ENCODE measurements at regions not wholly inside any gene's neighbourhood (a gene's known extent, or its start where the extent isn't known, plus 50 kb on each side); places are given as distances from the start of the nearest gene placed in this dataset.

DNA sequence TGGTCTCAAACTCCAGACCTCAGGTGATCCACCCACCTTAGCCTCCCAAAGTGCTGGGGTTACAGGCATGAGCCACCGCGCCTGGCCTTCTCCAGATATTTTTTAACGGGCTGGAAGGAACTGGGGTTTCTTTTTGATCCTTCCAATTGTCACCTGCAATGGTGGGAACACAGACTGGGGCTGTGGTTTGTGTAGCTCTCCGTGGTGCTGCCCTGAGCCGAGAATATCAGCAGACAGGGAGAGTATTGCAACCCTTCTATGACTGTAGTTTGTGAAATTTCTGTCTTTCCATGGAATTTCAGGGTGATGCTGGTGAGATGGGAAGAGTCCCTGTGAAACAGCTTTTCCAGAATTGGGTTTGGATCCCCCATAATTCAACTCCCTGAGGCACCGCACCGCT, 263.5 kb downstream of the ENGASE start:
- DNase-seq, result no peak

DNA sequence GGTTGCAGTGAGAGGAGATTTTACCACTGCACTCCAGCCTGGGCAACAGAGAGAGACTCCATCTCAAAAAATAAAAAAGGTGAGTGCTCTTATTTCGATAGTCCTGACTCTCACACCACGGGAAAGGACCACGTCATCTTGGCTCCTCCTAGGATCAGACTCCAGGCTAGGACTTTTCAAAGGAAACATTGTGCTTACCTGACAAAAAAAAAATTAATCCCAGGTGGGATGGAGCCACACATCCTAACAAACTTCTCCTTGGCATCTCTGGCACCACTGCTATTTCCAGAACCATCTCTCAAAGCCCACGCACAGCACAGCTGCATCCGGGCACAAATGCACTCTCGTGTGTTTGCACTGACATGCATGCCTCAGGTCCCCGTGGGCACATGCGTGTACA, 262.4 kb downstream of the ENGASE start:
- DNase-seq, result no peak

DNA sequence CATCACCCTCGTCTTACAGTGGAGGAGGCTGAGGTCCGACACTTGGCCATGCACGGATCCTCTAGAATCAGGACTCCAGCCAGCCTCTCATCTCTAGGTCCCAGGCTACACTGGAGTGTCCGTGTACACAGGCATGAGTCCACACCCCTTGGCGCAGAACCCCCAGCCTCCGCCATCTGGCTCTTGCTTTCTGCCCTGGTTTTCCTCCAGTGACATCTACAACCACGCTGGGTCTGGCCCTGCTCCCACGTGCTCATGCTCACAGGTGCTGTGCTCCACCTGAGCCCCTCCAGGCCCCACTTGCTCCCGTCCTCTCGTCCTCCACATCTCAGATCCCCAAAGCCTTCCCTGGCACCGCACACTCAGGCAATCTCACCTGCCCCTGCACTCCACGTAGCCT, 260.8 kb downstream of the ENGASE start:
- no peak for DNase-seq

DNA sequence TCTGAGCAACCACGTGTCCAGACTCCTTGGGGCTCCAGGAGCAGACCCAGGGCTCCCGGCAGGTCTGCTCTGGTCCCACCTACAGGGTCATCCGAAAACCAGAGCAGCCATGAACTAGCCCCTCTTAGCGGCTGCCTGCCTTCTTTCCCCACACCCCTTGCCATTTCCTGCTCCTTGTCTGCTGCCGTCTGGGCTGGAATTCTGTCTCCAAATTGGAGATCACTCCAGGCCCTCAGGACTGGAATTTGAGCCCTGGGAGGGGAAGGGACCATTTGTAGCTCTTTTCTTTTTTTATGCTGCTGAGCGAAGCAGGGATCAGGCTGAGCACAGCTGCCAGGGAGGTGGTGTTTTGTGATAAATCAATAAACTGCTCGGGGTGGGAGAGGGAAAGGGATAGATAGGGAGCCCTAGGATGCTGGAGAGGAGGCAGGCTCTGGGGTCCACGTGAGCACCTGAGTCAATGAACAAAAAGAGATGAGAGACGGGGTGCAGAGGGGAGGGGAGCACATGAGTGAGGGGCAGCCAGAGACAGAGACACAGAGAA, 257.5 kb downstream of the ENGASE start:
- no peak for DNase-seq

DNA sequence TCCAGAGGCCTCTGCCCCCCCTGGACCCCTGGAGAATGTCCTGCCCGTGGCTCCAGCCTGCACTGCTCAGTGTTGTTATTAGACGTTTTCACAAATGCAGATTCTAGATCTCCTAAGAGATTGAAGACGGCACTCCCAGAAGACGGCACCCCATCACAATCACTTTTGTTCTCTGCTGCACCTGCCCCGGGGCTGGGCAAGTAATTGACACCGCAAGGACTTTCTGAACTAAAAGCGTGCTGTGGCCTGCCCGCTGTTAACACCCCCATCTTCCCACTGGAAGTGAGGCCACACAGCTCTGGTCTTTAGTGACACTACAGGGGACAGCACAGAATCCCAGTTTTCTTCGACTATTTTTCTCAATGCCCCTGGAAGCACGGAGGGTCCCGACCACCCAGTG, 256.9 kb downstream of the ENGASE start:
- DNase-seq, result no peak

DNA sequence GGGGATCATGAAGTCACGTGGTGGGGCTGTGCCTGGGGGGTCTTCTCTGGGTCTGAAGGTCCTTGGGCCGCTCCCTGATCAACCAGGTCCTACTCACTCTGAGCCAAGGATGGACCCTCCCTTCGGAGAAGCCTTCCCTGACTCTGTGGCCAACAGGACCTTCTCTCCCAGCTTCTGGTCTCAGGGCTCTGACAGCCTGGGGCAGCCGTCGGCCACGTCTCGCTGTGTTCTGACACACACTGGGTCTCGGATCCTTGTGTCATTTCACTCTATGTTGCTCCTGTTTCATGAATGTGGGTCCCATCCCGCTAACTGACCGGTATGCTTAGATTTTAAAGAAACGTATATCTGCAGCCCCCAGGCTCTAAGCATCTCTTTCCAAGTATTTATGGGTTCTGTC, 256.1 kb downstream of the ENGASE start:
- no peak for DNase-seq

DNA sequence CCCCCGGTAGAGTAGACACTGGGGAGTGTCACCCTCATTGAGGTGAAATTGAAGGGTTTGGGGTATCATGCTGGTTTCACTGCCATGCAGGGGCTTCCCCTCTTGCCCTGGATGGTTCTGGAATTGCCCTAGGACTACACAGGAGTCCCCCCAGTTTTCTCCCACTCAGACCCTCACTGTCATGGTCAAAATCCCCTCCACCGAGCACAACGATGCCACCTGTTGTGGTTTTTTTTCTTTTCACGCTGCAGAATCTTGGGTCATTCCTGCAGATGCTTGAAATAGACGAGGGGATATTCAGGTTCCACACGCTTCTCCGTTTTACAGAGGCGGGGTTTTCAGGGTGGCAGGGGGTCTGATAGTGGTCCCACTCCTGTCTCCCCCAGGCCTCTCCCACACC, 255.6 kb downstream of the ENGASE start:
- DNase-seq, result no peak

DNA sequence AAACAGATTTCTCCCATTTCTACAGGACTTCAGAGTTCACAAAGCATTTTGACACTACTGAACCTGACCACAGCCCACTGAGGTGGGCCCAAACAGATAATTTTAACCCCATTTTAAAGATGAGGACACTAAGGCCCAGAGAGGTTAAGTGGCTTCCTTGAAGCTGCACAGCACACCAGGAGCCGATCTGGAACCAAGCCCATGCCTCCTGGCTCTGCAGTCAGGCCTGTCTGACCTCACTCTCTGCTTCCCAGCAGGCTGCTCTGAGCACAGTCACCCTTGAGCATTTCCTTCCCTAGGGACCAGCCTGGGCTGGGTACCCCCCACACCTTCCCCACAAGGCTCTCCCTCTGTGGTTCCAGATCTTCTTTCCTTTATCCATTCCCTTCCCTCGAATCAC, 252.2 kb downstream of the ENGASE start:
- no peak for DNase-seq

DNA sequence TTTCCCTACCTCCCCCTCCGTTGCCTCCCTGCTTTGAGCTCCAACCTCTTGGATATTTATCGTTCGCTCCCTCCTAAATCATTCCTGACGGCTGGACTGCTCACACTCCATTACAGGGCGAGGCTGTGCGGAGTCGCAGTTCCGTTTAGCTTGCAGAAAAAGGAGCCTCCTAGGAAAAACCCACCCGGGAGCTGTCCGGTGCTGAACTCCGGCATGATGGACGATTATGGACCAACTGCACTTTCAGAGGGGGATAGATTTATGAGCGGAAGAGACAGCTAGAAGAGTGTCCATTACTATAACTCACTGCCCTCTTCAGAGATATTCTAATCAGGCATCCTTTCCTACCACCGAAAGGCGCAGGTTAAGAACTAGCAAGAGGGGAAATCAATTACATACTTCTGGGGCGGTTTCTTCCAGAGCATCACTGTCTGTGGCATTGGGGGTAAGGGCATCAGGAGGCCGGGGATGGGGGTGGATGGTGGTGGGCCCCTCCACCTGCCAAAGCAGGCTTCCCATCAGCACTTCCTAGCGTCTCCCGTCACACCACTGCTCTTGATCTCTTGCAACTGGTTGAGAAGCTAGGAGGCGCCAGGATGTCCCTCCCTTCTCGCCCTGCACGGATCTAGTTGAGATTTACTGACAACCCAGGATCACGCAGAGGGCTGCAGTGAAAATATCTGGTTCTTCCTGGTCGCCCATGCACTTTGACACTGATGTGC, 251.2 kb downstream of the ENGASE start:
- no peak for DNase-seq

DNA sequence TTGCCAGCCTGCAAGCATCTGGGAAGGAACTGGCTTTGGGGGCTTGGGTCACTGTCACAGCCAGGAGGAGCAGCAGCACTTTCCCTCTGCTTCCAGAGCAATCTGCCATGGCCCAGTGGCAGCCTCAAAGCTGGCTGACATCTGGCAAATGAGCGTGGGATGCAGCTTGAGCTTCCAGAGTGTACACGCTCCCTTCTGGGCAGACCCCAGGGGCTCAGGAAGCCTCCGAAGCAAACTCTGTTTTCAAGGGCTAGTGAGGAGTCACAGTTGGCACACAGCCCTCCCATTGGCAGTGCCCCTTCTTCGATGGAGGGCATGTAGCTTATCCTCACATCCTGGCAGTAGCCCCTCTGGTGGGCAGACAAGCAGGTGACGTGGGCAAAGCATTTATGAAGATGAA, 249.6 kb downstream of the ENGASE start:
- no peak for DNase-seq

DNA sequence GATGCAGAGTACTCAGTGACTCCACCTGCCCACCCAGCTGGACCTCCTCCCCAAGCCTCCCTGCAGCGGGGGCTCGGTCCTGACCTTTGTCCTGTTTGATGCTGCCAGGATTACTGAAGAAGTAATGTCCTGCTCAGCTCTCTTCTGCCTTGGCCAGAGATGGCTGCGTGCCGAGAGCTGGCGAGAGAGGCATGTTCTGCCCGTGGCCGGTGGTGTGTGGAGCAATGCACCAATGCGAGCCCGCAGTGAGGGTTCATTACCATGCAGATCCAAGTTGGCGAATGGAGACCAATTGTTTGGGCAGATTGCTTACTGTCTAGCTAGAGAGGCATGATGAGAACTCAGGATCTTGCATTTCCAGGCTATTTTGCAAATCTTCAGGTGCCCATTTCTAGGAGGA, 248.9 kb downstream of the ENGASE start:
- DNase-seq, result no peak

DNA sequence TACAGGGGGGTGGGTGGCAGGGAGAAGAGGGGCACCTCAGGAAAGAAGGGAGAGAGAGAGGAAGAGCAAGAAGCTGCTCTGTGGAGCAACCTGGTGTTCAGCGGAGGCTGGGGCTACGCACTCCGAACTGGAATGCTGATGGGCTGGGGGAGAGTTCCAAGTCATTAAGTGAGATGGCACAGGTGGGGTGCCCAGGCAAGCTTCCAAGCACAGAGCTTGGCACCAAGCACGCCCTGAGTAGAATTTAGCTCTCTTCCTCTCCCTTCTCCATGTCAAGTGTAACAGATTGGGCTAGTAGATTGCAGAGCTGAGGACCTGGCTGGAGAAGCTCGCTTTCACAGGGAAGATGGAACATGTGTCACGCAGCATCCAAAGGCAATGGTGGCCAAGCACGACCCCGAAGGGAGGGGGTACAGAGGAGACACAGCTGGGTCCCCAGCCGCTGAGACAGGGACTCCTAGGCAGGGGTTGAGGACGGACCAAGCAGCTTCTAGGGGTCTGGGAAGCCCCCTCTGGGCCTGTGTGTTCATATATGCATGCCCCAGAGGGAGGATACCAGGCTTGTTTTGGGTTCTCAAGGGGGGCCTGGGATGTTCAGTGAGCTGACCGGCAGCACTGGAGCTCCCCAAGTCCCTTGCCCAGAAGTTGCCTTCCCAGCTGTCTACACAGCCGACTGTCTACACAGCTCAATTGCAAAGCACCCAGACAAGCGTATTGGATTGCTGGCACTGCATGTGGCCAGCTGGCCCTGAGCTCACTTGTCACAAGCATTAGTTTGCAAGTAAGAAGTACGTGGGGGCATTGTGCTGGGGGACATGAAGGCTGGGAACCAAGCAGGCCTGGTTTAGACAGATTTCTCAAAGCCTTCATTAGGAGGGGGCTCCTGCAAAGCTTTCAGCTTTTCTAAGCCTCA, 247.8 kb downstream of the ENGASE start:
- no peak for DNase-seq

DNA sequence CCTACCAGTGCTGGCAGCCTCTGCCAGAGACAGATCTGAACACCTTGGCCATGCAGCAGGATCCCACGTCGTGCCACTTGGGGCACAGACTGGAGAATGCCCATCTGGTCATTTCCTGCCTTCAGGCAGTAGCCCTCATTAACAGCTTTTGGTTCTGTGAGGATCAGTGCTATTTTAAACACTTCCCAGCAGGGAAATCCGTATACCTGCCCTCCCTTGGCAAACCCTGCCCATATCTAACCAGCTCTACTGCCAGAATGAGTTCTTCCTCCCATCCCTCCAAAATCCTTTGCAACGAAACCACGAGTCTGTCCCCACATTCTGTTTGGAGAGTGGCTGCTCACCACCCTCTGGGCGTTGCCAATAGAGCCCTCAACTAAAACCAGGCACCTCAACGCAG, 245.7 kb downstream of the ENGASE start:
- no peak for DNase-seq

DNA sequence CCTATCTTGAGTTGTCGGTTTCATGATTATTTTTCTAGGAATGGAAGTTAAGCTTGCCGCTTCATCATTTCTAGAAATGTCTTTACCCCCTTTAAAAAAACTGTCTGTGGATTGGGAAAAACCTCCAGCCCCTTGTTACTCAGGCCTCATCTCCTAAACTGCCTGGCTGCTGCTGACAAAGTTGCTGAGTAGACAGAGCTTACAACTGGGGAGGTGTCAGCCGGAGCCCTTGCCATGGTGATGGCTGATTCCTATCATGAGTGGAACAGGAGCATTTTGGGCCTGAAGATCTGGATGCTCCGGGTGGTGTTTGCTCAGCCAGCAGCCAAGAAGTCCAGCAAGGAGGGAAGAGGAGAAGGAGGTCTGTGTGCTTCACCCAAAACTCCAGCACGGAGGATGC, 243.3 kb downstream of the ENGASE start:
- DNase-seq, result no peak

DNA sequence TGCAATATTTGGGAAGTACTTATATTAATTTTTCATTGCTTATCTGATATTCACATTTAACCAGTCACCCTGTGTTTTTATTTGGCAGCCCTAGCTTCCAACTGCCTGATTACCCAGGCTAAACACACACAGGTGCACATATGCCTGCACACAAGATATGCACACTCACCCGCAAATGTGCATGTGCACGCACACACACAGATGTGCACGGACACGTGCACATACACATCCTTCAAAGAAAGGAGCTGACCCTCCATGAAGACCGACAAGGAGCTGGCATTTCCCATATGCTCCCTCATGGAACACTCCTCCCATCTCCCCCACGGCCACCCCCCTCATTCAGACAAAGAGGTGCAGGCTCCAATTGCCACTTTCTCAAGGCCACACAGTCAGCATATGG, 242.2 kb downstream of the ENGASE start:
- no peak for DNase-seq

DNA sequence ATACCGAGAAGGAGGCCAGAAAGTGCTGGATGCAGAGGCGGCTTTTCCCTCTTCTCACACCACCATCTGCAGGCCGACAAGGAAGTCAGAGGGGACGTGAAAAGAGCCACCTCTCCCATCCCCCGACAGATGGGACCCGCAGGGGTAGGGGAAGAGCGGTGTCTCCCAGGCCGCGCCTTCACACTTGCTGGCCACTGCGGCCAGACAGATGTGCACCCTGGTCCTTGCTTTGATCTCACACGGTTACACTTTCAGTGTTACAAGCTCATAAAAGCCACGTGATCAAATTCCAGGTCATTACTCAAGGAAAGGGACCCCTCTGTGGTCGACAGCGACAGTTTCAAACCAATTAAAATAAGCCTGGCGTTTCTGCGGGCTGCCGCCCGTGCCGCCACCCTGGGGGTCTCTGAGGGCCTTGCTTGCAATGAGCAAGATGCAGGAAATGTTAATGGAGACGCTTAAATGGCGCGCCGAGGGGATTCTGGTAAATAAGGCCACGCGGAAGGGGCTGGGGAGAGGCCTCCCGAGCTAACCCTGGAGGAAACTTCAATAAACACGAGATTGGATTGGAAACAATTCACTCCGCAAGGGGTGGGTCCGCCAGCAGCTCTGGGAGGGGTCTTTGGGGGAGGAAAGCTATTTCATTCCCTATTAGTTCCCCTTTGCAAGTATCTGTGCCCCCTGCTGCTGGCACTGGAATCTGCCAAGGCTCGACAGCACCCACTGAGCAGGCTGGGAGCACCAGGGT, 240.9 kb downstream of the ENGASE start:
- no peak for DNase-seq

DNA sequence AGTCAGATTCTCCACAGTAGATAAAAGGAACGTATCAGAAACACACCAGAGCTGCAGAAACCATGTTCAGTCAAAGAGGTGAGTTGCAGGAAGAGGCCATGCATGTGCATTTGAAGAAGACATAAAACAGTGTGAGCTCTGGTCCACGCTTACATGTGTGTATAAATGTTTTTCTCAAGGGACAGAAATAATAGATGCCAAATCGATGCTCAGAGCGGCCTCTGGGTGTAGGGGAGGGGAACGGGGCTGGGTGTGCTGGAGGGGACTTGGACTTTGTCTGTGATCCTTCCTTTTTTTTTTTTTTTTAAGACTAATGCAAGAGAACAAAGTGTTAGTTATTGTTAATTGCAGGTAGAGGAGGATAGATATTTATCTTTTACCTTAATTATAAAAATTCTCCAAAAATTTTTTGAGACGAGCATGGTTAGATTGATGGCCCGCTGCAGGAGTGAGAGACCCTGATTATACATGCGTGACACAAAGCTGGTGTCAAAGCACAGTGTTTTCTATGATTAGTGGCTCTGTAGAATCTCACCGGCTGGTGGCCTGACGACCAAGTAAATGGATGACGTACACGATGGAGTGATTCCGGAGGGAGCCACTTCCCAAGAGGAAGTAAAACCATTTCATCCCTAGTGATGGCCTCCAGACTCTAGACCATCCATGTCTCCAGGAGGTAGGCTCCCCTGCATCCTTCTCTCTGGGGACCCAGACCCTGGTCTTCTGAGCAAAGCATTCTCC, 240.2 kb downstream of the ENGASE start:
- no peak for DNase-seq

DNA sequence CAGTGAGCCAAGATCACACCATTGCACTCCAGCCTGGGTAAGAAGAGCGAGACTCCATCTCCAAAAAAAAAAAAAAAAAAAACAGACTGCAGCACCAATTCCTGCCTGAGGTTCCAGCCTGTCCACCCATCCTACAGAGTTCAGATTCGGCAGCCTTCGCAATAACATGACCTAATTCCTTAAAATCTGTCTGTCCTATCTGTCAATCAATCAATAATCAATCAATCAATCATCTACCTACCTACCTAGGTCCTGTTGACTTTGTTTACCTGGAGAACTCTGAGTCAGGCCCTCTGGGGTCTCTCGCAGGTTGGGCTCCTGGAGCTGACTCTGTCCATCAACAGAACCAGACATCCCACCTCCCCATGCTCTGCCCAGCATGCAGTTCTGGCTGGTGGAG, 236.7 kb downstream of the ENGASE start:
- DNase-seq, result no peak

DNA sequence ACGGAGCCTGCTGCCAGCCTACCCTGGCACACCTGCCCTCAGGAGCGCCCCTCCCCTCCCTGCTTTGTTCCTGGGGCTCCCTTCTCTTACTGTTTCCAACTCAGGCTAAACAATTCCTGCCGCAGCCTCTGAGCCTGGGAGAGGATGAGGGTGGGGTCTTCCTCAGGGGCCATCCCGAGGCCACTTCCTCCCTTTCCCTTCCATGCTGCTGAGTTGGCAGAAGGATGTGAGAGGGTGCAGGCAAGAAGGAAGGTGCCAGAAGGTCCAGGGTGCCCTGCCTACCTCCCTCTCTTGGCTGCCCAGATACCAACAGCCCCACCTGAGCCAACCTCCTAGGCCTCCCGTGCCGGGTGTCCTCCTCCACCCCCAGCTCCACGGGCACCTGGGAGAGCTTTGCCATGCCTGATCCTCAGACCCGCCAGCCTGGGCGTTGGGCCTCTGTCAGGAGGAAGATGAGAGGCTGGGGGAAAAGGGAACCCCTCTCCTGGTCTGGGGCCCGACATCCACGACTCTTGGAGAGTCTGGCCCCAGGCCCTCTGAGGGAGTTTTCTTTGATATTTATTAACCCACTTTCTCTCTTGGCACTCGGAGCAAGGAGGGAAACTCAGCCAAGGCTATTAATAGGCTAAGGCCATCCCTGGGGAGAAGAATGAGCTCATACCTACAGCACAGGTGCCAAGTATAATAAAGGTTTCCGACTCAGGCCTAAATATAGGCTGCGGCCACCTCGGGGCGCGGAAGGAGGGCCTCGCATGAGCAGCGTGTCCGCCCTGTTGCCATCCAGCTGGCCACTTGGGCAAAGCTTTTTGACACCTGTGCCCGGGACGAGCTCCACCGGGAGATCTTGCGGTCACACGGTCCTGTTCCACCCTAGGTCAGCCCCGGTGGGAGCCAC, 232.0 kb downstream of the ENGASE start:
- no peak for DNase-seq

DNA sequence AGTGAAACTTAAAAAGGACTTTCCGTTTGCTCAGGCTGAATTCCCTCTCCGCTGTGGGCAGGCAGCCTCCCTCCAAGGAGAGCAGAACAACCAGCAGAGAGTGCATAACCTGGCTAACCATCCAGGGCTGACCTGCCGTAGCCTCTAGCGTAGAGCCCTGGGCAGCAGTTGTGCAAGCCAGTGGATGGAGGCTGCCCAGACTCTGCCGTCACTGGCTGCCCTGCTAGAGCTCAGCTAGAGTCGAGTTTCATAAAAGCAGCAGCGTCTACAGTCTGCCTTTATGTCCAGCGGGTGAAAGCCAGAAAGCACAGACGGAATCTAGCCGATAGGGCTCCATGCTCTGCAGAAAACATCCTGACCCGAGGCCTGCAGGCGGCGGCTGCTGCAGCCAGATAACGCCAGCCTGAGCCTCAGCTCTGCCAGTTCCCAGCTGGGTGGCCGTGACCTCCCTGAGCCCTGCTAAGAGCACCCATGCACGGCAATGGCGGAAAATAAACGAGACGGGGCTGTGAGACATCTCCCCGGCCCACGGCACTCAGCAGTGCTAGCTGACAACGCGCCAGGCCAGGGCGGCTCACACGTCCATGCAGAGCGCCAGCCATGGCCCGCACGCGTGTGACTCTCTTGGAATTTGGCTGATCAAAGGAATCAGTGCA, 231.3 kb downstream of the ENGASE start:
- DNase-seq, result no peak

DNA sequence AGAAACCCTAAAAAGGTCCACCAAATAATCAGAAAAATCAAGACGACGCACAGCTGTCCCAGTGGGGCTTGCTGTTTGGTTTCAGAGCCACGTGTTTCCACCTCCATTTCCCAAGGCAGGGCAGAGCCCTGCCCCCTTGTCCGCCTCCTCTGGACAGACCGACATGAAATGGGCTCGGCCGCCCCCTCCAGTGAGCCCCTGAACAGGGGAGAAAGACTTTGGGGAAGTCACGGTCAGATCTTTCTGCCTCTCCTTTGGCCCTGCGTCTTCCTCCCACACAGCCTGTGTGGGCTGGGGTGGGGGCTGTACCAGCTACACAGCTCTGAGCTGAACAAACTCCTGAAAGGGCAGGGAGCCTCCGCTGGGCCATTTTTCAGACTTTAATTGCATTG, 230.7 kb downstream of the ENGASE start:
- DNase-seq, result no peak
